ENCODE measurements at regions not wholly inside any gene's neighbourhood (a gene's known extent, or its start where the extent isn't known, plus 50 kb on each side); places are given as distances from the start of the nearest gene placed in this dataset.

GRCh38 chr2:236415684-236416444, 151.7 kb upstream of the ASB18 start:
- TF ChIP-seq SIN3A (IDR thresholded peaks at IDR 0.05; ENCODE audit: borderline replicate concordance, insufficient read depth, low read length) (no peak), REST (IDR thresholded peaks at IDR 0.05; ENCODE audit: insufficient read depth in 1 of 2, low read depth in 2 of 2, low read length in 2 of 2) (no peak), TAF1 (IDR thresholded peaks at IDR 0.05; ENCODE audit: borderline replicate concordance, insufficient read depth, low read length) (no peak), POLR2AphosphoS5 (IDR thresholded peaks at IDR 0.05; ENCODE audit: low read depth, low read length) (no peak), FOXP2 (optimal IDR thresholded peaks at IDR 0.05; ENCODE audit: borderline replicate concordance, extremely low read depth, extremely low read length, insufficient read depth) (no peak)

- TF ChIP-seq POLR2AphosphoS5 (IDR thresholded peaks at IDR 0.05; ENCODE audit: low read depth, low read length) (no peak), REST (IDR thresholded peaks at IDR 0.05; ENCODE audit: insufficient read depth in 1 of 2, low read depth in 2 of 2, low read length in 2 of 2) (no peak), TAF1 (IDR thresholded peaks at IDR 0.05; ENCODE audit: borderline replicate concordance, insufficient read depth, low read length) (no peak), FOXP2 (optimal IDR thresholded peaks at IDR 0.05; ENCODE audit: borderline replicate concordance, extremely low read depth, extremely low read length, insufficient read depth) (no peak), SIN3A (IDR thresholded peaks at IDR 0.05; ENCODE audit: borderline replicate concordance, insufficient read depth, low read length) (no peak)
Observed at GRCh38 chr2:236417150-236417549, 152.5 kb upstream of the ACKR3 start.

GRCh38 chr2:236430584-236430983, 139.0 kb upstream of the ACKR3 start:
- TF ChIP-seq FOXP2 (optimal IDR thresholded peaks at IDR 0.05; ENCODE audit: borderline replicate concordance, extremely low read depth, extremely low read length, insufficient read depth) (no peak), REST (IDR thresholded peaks at IDR 0.05; ENCODE audit: insufficient read depth in 1 of 2, low read depth in 2 of 2, low read length in 2 of 2) (no peak)

GRCh38 chr2:236434593-236434992, 135.0 kb upstream of the ACKR3 start:
- TF ChIP-seq REST (IDR thresholded peaks at IDR 0.05; ENCODE audit: insufficient read depth in 1 of 2, low read depth in 2 of 2, low read length in 2 of 2) = no peak
- no peak for TF ChIP-seq POLR2AphosphoS5 (IDR thresholded peaks at IDR 0.05; ENCODE audit: low read depth, low read length)
- TF ChIP-seq SIN3A (IDR thresholded peaks at IDR 0.05; ENCODE audit: borderline replicate concordance, insufficient read depth, low read length) = no peak
